ENCODE measurements at regions not wholly inside any gene's neighbourhood (a gene's known extent, or its start where the extent isn't known, plus 50 kb on each side); places are given as distances from the start of the nearest gene placed in this dataset.

DNA sequence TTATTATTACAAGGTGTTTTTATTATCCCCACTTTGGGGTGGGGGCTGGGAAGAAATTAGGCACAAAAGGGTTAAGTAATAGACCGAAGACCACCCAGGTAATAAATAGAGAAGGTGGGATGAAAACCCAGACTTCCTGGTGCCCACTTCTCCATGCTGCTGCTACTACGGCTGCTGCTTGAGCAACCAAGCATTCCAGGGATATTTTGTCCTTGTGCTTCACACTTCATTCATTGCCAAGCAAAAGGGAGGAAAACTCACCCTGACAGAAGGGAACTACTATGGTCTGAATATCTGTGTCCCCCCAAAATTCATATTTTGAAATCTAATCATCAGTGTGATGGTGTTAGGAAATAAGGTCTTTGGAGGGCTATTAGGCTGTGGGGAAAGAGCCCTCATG lies 470.9 kb upstream of the API5 start:
- TF ChIP-seq, protein P1, sequence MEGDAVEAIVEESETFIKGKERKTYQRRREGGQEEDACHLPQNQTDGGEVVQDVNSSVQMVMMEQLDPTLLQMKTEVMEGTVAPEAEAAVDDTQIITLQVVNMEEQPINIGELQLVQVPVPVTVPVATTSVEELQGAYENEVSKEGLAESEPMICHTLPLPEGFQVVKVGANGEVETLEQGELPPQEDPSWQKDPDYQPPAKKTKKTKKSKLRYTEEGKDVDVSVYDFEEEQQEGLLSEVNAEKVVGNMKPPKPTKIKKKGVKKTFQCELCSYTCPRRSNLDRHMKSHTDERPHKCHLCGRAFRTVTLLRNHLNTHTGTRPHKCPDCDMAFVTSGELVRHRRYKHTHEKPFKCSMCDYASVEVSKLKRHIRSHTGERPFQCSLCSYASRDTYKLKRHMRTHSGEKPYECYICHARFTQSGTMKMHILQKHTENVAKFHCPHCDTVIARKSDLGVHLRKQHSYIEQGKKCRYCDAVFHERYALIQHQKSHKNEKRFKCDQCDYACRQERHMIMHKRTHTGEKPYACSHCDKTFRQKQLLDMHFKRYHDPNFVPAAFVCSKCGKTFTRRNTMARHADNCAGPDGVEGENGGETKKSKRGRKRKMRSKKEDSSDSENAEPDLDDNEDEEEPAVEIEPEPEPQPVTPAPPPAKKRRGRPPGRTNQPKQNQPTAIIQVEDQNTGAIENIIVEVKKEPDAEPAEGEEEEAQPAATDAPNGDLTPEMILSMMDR (IDR thresholded peaks at IDR 0.05) = no peak
- TF ChIP-seq POLR2A (IDR thresholded peaks at IDR 0.05) = no peak
